Neural cell (in vitro differentiated cells): ENCODE measurements at regions not wholly inside any gene's neighbourhood (a gene's known extent, or its start where the extent isn't known, plus 50 kb on each side); places are given as distances from the start of the nearest gene placed in this dataset.

Source experiments
- H2AFZ ChIP-seq: fragments of 200-600, 300-800 bp; sonication (generic), shearing (Covaris generic); 2 replicates; pipeline ENCODE4 v1.6.0; 2014; ENCODE audit warnings: low read depth, mild to moderate bottlenecking, antibody characterized with exemption, low read length, moderate library complexity
- H3F3A ChIP-seq: fragments of 200-600 bp; shearing (Covaris generic); 2 replicates; pipeline ENCODE4 v1.6.1; 2016; ENCODE audit warnings: mild to moderate bottlenecking, moderate library complexity, mixed read lengths, antibody characterized with exemption, low read length; ENCODE audit not compliant: insufficient read depth, poor library complexity, severe bottlenecking
- H3K27ac ChIP-seq: fragments of 200-600, 300-800 bp; sonication (generic), shearing (Covaris generic); 2 replicates; pipeline ENCODE4 v1.5.1; 2014; ENCODE audit warnings: mild to moderate bottlenecking, low read length, moderate library complexity
- H3K27me3 ChIP-seq: fragments of 300-800, 200-600 bp; sonication (generic), shearing (Covaris generic); 2 replicates; pipeline ENCODE4 v1.6.0; 2014; ENCODE audit warnings: mild to moderate bottlenecking, low read depth, low read length, moderate library complexity; ENCODE audit not compliant: insufficient read depth
- H3K36me3 ChIP-seq: fragments of 300-800, 200-600 bp; sonication (generic), shearing (Covaris generic); 2 replicates; pipeline ENCODE4 v1.5.1; 2014; ENCODE audit warnings: mild to moderate bottlenecking, antibody characterized with exemption, low read length, moderate library complexity; ENCODE audit not compliant: insufficient read depth
- H3K4me2 ChIP-seq: fragments of 300-800, 200-600 bp; sonication (generic), shearing (Covaris generic); 2 replicates; pipeline ENCODE4 v1.6.0; 2014; ENCODE audit warnings: mild to moderate bottlenecking, low read length
- H3K4me3 ChIP-seq: fragments of 300-800, 200-600 bp; sonication (generic), shearing (Covaris generic); 2 replicates; pipeline ENCODE4 v1.5.1; 2014; ENCODE audit warnings: mild to moderate bottlenecking, low read length, moderate library complexity
- H3K79me2 ChIP-seq: fragments of 200-600 bp; shearing (Covaris generic); replicated peaks from 2 replicates; pipeline ENCODE4 v1.6.0; 2014; ENCODE audit warnings: mild to moderate bottlenecking, low read length, moderate library complexity; ENCODE audit not compliant: insufficient read depth
- H3K9ac ChIP-seq: fragments of 300-800, 200-600 bp; sonication (generic), shearing (Covaris generic); 2 replicates; pipeline ENCODE4 v1.6.1; 2016; ENCODE audit warnings: mild to moderate bottlenecking, low read length, mixed read lengths
- H3K9me2 ChIP-seq: fragments of 200-600 bp; shearing (Covaris generic); 2 replicates; pipeline ENCODE4 v1.6.1; 2016; ENCODE audit warnings: mild to moderate bottlenecking, low read length, mixed read lengths; ENCODE audit not compliant: insufficient read depth
- H3K9me3 ChIP-seq: fragments of 200-600, 300-800 bp; sonication (generic), shearing (Covaris generic); 2 replicates; pipeline ENCODE4 v1.6.1; 2016; ENCODE audit warnings: mild to moderate bottlenecking, mixed run types, low read length, moderate library complexity, mixed read lengths
- H4K20me1 ChIP-seq: fragments of 200-600 bp; shearing (Covaris generic); 2 replicates; pipeline ENCODE4 v1.6.1; 2016; ENCODE audit warnings: mild to moderate bottlenecking, mixed run types; ENCODE audit not compliant: insufficient read depth
- EP300 ChIP-seq: fragments of 450-650 bp; conservative IDR thresholded peaks from 2 replicates; pipeline ENCODE4 v1.6.1; 2014; ENCODE audit warnings: antibody characterized with exemption, mild to moderate bottlenecking, moderate library complexity; ENCODE audit not compliant: poor library complexity, severe bottlenecking
- EZH2 ChIP-seq: fragments of 200-600, 300-800 bp; shearing (Covaris generic), sonication (generic); IDR thresholded peaks from 2 replicates; pipeline ENCODE4 v1.6.1; 2014; ENCODE audit warnings: antibody characterized with exemption, low read length, borderline replicate concordance, mild to moderate bottlenecking; ENCODE audit not compliant: insufficient read depth, poor library complexity, severe bottlenecking
- MXI1 ChIP-seq: fragments of 450-650 bp; conservative IDR thresholded peaks from 2 replicates; pipeline ENCODE4 v1.6.1; 2014; ENCODE audit warnings: antibody characterized with exemption, mild to moderate bottlenecking; ENCODE audit not compliant: poor library complexity, severe bottlenecking
- POLR2AphosphoS5 ChIP-seq: IDR thresholded peaks from 2 replicates; pipeline ENCODE4 v1.6.1; 2012
- RAD21 ChIP-seq: fragments of 450-650 bp; conservative IDR thresholded peaks from 2 replicates; pipeline ENCODE4 v1.6.1; 2014; ENCODE audit warnings: antibody characterized with exemption, mild to moderate bottlenecking, moderate library complexity
- SMC3 ChIP-seq: fragments of 450-650 bp; conservative IDR thresholded peaks from 2 replicates; pipeline ENCODE4 v1.6.1; 2014; ENCODE audit warnings: antibody characterized with exemption, mild to moderate bottlenecking, moderate library complexity; ENCODE audit not compliant: poor library complexity
- TAF1 ChIP-seq: IDR thresholded peaks from 2 replicates; pipeline ENCODE4 v1.6.1; 2012; ENCODE audit warnings: low read depth
- TF ChIP-seq, protein P1 (sequence below): IDR thresholded peaks from 2 replicates; pipeline ENCODE4 v1.6.1; 2012; ENCODE audit warnings: borderline replicate concordance
- TF ChIP-seq, protein P2 (sequence below): fragments of 450-650 bp; IDR thresholded peaks from 2 replicates; pipeline ENCODE4 v1.5.1; 2014; ENCODE audit warnings: antibody characterized with exemption, mild to moderate bottlenecking, moderate library complexity; ENCODE audit not compliant: poor library complexity, severe bottlenecking

DNA sequence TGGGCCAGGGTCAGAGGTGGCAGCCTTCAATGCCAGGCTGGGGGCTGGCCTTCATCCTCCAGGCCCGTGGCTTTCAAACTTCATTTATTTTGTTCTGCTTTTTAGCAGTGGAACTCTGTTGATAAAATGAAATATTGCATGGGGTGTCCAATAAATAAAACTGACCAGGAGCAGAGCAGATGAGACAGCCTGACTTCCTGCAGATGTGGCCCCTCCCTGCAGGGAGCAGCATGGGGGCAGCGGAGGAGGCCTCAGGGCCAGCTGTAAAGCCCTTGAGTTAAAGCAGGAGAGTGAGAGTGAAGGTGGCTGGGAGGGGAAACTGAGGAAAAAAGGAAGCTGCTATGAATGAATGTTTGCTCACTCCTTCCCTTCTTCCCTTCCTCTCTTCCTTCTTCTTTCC lies 120.3 kb downstream of the RPAP3 start:
- Histone ChIP-seq H3K27ac (no peak overlapping the region), H3K27me3 (no peaks in the 10 kb centered on the region), H3K4me2 (no peak overlapping the region), H3K36me3 (no peaks in the 10 kb centered on the region), H3K9ac (no peak overlapping the region), H3K9me3 (no peaks in the 10 kb centered on the region), H3K79me2 (no peaks in the 10 kb centered on the region), H3K9me2 (no peaks in the 10 kb centered on the region), H4K20me1 (no peaks in the 10 kb centered on the region), H3F3A (no peaks in the 10 kb centered on the region), H3K4me3 (no peak overlapping the region), H2AFZ (no peak overlapping the region)
- TF ChIP-seq RAD21 (no peak), EZH2 (no peak), POLR2AphosphoS5 (no peak), EP300 (no peak), MXI1 (no peak), SMC3 (no peak), TAF1 (no peak)
- TF ChIP-seq, protein P1, sequence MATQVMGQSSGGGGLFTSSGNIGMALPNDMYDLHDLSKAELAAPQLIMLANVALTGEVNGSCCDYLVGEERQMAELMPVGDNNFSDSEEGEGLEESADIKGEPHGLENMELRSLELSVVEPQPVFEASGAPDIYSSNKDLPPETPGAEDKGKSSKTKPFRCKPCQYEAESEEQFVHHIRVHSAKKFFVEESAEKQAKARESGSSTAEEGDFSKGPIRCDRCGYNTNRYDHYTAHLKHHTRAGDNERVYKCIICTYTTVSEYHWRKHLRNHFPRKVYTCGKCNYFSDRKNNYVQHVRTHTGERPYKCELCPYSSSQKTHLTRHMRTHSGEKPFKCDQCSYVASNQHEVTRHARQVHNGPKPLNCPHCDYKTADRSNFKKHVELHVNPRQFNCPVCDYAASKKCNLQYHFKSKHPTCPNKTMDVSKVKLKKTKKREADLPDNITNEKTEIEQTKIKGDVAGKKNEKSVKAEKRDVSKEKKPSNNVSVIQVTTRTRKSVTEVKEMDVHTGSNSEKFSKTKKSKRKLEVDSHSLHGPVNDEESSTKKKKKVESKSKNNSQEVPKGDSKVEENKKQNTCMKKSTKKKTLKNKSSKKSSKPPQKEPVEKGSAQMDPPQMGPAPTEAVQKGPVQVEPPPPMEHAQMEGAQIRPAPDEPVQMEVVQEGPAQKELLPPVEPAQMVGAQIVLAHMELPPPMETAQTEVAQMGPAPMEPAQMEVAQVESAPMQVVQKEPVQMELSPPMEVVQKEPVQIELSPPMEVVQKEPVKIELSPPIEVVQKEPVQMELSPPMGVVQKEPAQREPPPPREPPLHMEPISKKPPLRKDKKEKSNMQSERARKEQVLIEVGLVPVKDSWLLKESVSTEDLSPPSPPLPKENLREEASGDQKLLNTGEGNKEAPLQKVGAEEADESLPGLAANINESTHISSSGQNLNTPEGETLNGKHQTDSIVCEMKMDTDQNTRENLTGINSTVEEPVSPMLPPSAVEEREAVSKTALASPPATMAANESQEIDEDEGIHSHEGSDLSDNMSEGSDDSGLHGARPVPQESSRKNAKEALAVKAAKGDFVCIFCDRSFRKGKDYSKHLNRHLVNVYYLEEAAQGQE = no peak
- TF ChIP-seq, protein P2, sequence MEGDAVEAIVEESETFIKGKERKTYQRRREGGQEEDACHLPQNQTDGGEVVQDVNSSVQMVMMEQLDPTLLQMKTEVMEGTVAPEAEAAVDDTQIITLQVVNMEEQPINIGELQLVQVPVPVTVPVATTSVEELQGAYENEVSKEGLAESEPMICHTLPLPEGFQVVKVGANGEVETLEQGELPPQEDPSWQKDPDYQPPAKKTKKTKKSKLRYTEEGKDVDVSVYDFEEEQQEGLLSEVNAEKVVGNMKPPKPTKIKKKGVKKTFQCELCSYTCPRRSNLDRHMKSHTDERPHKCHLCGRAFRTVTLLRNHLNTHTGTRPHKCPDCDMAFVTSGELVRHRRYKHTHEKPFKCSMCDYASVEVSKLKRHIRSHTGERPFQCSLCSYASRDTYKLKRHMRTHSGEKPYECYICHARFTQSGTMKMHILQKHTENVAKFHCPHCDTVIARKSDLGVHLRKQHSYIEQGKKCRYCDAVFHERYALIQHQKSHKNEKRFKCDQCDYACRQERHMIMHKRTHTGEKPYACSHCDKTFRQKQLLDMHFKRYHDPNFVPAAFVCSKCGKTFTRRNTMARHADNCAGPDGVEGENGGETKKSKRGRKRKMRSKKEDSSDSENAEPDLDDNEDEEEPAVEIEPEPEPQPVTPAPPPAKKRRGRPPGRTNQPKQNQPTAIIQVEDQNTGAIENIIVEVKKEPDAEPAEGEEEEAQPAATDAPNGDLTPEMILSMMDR = no peak

DNA sequence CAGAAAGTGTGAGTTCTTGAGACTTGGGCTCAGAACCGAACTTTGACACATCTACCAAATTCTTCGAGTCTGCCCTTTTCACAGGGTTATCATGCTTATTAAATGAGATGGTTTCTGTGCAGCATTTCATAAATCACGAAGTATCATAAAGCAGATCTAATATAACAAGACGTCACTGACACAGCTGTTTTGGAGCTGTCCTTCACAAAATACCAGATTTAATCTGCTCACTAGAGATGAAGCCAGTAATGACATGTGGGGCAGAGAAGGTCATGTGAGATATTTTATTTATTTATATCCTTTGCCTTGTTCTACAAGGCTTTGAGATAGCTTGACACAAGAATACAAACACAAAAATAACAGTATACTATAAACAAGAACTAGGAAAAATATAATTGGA lies 127.0 kb downstream of the RPAP3 start:
- Histone ChIP-seq H3F3A (peaks cover 11% of the 10 kb centered on the region), H3K9me3 (no peaks in the 10 kb centered on the region), H2AFZ (no peak overlapping the region), H3K9me2 (no peaks in the 10 kb centered on the region), H4K20me1 (no peaks in the 10 kb centered on the region), H3K27me3 (no peaks in the 10 kb centered on the region), H3K27ac (peak overlapping the region; percentile 98), H3K4me2 (no peak overlapping the region), H3K9ac (no peak overlapping the region), H3K4me3 (no peak overlapping the region), H3K36me3 (no peaks in the 10 kb centered on the region), H3K79me2 (no peaks in the 10 kb centered on the region)
- TF ChIP-seq, protein P1 = no peak
- no peak for TF ChIP-seq EZH2
- no peak for TF ChIP-seq MXI1
- no peak for TF ChIP-seq POLR2AphosphoS5
- TF ChIP-seq TAF1 = no peak
